ENCODE measurements at regions not wholly inside any gene's neighbourhood (a gene's known extent, or its start where the extent isn't known, plus 50 kb on each side); places are given as distances from the start of the nearest gene placed in this dataset.

DNA sequence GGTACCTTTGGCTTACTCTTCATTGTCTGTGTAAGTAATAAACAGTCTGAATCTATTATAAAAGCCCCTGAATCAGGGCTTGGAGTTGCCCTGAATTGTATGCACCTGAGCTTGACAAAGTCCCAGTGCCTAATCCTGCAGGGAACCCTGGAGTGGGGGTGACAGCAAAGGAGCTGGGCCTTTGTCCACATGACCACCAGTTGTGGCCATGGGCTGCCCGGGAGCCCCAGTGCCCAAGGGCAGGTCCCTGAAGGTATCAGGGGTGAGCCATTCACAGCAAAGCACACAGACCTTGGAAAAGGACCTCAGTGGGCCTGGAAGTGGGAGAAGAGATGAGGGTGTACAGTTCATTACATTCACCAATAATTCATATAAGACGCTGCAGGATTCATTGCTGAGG, 94.2 kb downstream of the BANF2 start:
- TF ChIP-seq MXI1 (conservative IDR thresholded peaks at IDR 0.05; ENCODE audit: poor library complexity, severe bottlenecking) (no peak), EZH2 (IDR thresholded peaks at IDR 0.05; ENCODE audit: borderline replicate concordance, insufficient read depth, low read length, poor library complexity, severe bottlenecking) (no peak), POLR2AphosphoS5 (IDR thresholded peaks at IDR 0.05) (no peak), EP300 (conservative IDR thresholded peaks at IDR 0.05; ENCODE audit: poor library complexity, severe bottlenecking) (no peak), TAF1 (IDR thresholded peaks at IDR 0.05; ENCODE audit: low read depth) (no peak), SMC3 (conservative IDR thresholded peaks at IDR 0.05; ENCODE audit: poor library complexity) (no peak), RAD21 (conservative IDR thresholded peaks at IDR 0.05) (no peak)
- TF ChIP-seq, protein P1, sequence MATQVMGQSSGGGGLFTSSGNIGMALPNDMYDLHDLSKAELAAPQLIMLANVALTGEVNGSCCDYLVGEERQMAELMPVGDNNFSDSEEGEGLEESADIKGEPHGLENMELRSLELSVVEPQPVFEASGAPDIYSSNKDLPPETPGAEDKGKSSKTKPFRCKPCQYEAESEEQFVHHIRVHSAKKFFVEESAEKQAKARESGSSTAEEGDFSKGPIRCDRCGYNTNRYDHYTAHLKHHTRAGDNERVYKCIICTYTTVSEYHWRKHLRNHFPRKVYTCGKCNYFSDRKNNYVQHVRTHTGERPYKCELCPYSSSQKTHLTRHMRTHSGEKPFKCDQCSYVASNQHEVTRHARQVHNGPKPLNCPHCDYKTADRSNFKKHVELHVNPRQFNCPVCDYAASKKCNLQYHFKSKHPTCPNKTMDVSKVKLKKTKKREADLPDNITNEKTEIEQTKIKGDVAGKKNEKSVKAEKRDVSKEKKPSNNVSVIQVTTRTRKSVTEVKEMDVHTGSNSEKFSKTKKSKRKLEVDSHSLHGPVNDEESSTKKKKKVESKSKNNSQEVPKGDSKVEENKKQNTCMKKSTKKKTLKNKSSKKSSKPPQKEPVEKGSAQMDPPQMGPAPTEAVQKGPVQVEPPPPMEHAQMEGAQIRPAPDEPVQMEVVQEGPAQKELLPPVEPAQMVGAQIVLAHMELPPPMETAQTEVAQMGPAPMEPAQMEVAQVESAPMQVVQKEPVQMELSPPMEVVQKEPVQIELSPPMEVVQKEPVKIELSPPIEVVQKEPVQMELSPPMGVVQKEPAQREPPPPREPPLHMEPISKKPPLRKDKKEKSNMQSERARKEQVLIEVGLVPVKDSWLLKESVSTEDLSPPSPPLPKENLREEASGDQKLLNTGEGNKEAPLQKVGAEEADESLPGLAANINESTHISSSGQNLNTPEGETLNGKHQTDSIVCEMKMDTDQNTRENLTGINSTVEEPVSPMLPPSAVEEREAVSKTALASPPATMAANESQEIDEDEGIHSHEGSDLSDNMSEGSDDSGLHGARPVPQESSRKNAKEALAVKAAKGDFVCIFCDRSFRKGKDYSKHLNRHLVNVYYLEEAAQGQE (IDR thresholded peaks at IDR 0.05; ENCODE audit: borderline replicate concordance): no peak
- TF ChIP-seq, protein P2, sequence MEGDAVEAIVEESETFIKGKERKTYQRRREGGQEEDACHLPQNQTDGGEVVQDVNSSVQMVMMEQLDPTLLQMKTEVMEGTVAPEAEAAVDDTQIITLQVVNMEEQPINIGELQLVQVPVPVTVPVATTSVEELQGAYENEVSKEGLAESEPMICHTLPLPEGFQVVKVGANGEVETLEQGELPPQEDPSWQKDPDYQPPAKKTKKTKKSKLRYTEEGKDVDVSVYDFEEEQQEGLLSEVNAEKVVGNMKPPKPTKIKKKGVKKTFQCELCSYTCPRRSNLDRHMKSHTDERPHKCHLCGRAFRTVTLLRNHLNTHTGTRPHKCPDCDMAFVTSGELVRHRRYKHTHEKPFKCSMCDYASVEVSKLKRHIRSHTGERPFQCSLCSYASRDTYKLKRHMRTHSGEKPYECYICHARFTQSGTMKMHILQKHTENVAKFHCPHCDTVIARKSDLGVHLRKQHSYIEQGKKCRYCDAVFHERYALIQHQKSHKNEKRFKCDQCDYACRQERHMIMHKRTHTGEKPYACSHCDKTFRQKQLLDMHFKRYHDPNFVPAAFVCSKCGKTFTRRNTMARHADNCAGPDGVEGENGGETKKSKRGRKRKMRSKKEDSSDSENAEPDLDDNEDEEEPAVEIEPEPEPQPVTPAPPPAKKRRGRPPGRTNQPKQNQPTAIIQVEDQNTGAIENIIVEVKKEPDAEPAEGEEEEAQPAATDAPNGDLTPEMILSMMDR (IDR thresholded peaks at IDR 0.05; ENCODE audit: poor library complexity, severe bottlenecking): no peak
- Histone ChIP-seq H3K9me3 (ENCODE audit: low read length) (no peaks in the 10 kb centered on the region), H3K9me2 (ENCODE audit: insufficient read depth, low read length) (no peaks in the 10 kb centered on the region), H2AFZ (ENCODE audit: low read depth, low read length) (no peak overlapping the region), H3K4me3 (ENCODE audit: low read length) (no peak overlapping the region), H3F3A (ENCODE audit: insufficient read depth, low read length, poor library complexity, severe bottlenecking) (no peaks in the 10 kb centered on the region), H3K79me2 (replicated peaks; ENCODE audit: insufficient read depth, low read length) (no peaks in the 10 kb centered on the region), H4K20me1 (ENCODE audit: insufficient read depth) (no peaks in the 10 kb centered on the region), H3K4me2 (ENCODE audit: low read length) (no peak overlapping the region), H3K9ac (ENCODE audit: low read length) (no peak overlapping the region), H3K27ac (ENCODE audit: low read length) (no peak overlapping the region), H3K36me3 (ENCODE audit: insufficient read depth, low read length) (no peaks in the 10 kb centered on the region), H3K27me3 (ENCODE audit: insufficient read depth, low read depth, low read length) (no peaks in the 10 kb centered on the region)

DNA sequence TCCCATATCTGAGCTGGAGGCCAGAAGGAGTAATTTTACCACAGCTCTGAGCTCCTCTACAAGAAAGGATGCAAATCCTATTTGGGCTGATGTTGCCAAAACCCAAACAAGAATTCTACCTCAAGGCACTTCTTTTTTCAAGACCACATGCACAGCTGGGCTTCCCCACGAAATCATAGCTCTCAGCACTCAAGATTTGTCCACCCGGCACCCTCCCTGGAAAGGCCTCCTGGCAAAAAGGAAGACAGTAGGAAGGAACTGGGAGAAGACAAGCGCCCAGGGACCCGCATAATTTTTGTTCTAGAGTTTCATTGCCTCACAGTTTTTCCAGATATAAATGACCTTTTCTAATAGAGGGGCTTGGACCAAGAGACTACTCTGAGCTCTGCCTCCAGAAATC, 90.5 kb downstream of the BANF2 start:
- no peaks in the 10 kb centered on the region for H3K27me3 ChIP-seq (ENCODE audit: insufficient read depth, low read depth, low read length)
- TF ChIP-seq, protein P2 (IDR thresholded peaks at IDR 0.05; ENCODE audit: poor library complexity, severe bottlenecking): no peak
- no peak for TF ChIP-seq TAF1 (IDR thresholded peaks at IDR 0.05; ENCODE audit: low read depth)
- no peak for TF ChIP-seq SMC3 (conservative IDR thresholded peaks at IDR 0.05; ENCODE audit: poor library complexity)
- TF ChIP-seq POLR2AphosphoS5 (IDR thresholded peaks at IDR 0.05): no peak
- no peak for TF ChIP-seq MXI1 (conservative IDR thresholded peaks at IDR 0.05; ENCODE audit: poor library complexity, severe bottlenecking)
- TF ChIP-seq EZH2 (IDR thresholded peaks at IDR 0.05; ENCODE audit: borderline replicate concordance, insufficient read depth, low read length, poor library complexity, severe bottlenecking): no peak
- TF ChIP-seq EP300 (conservative IDR thresholded peaks at IDR 0.05; ENCODE audit: poor library complexity, severe bottlenecking): no peak
- TF ChIP-seq, protein P1 (IDR thresholded peaks at IDR 0.05; ENCODE audit: borderline replicate concordance): no peak
- TF ChIP-seq RAD21 (conservative IDR thresholded peaks at IDR 0.05): no peak
- no peak overlapping the region for H3K4me2 ChIP-seq (ENCODE audit: low read length)
- no peak overlapping the region for H3K4me3 ChIP-seq (ENCODE audit: low read length)
- no peaks in the 10 kb centered on the region for H3F3A ChIP-seq (ENCODE audit: insufficient read depth, low read length, poor library complexity, severe bottlenecking)
- H3K36me3 ChIP-seq (ENCODE audit: insufficient read depth, low read length): no peaks in the 10 kb centered on the region
- no peaks in the 10 kb centered on the region for H3K9me2 ChIP-seq (ENCODE audit: insufficient read depth, low read length)
- no peaks in the 10 kb centered on the region for H3K79me2 ChIP-seq (replicated peaks; ENCODE audit: insufficient read depth, low read length)
- H3K27ac ChIP-seq (ENCODE audit: low read length): no peak overlapping the region
- no peaks in the 10 kb centered on the region for H3K9me3 ChIP-seq (ENCODE audit: low read length)
- no peaks in the 10 kb centered on the region for H4K20me1 ChIP-seq (ENCODE audit: insufficient read depth)
- H3K9ac ChIP-seq (ENCODE audit: low read length): no peak overlapping the region
- no peak overlapping the region for H2AFZ ChIP-seq (ENCODE audit: low read depth, low read length)

Measured in neural cell (in vitro differentiated cells).